IMR-90 (cell line): ENCODE measurements at regions not wholly inside any gene's neighbourhood (a gene's known extent, or its start where the extent isn't known, plus 50 kb on each side); places are given as distances from the start of the nearest gene placed in this dataset.

Experiments
- BHLHE40 ChIP-seq: fragments of 150-350 bp; IDR thresholded peaks from 2 replicates; pipeline ENCODE4 v1.6.1; 2016; ENCODE audit warnings: mild to moderate bottlenecking, low read depth, low read length
- CEBPB ChIP-seq: IDR thresholded peaks from 2 replicates; pipeline ENCODE4 v1.6.1; 2012; ENCODE audit warnings: low read depth, low read length, improper control_type of control experiment
- CTCF ChIP-seq: conservative IDR thresholded peaks from 2 replicates; pipeline ENCODE4 v1.5.1; 2012; ENCODE audit warnings: mild to moderate bottlenecking, low read depth, low read length, improper control_type of control experiment
- ELK1 ChIP-seq: fragments of 150-350 bp; IDR thresholded peaks from 2 replicates; pipeline ENCODE4 v1.6.1; 2016; ENCODE audit warnings: low read depth, mild to moderate bottlenecking, low read length, moderate library complexity, borderline replicate concordance
- FOS ChIP-seq: fragments of 150-350 bp; IDR thresholded peaks from 2 replicates; pipeline ENCODE4 v1.6.1; 2016; ENCODE audit warnings: low read depth, low read length
- POLR2A ChIP-seq: IDR thresholded peaks from 2 replicates; pipeline ENCODE4 v1.6.1; 2012; ENCODE audit warnings: mild to moderate bottlenecking, low read depth, low read length
- RFX5 ChIP-seq: IDR thresholded peaks from 2 replicates; pipeline ENCODE4 v1.8.0; 2012; ENCODE audit warnings: low read depth, mild to moderate bottlenecking, low read length, moderate library complexity

GRCh38 chr1:98351561-98351960 lies 310.0 kb upstream of the SNX7 start:
- TF ChIP-seq BHLHE40, result no peak
- TF ChIP-seq CTCF, result no peak
- no peak for TF ChIP-seq ELK1
- TF ChIP-seq RFX5, result no peak
- TF ChIP-seq POLR2A, result no peak
- TF ChIP-seq FOS, result no peak
- no peak for TF ChIP-seq CEBPB
